HG03103 (cell line): ENCODE measurements at regions not wholly inside any gene's neighbourhood (a gene's known extent, or its start where the extent isn't known, plus 50 kb on each side); places are given as distances from the start of the nearest gene placed in this dataset.

ENCODE experiments used
- ATAC-seq: cut with Tn5 transposase; IDR thresholded peaks from one replicate; pipeline ENCODE4 v1.9.1; 2021; ENCODE audit warnings: low read depth; ENCODE audit not compliant: unreplicated experiment

DNA sequence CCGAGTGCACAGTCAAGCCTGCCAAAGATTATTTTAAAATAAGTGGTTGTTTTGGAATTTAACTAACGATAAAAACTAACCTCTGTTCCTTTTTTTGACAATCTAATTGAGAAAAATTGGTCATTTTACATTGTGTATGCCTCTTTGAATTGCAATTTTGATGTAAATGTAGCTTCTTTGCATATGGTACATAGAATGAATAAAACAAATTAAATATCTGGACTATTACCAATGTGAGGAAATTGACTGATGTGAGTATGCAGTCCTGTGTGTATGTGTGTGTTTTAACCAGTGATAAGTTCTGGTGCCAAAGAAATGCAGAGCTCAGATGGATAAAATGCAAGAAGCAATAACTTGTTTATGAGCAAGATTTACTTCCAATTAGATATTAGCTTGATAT lies 281.3 kb upstream of the ZP4 start:
- ATAC-seq = no peak

DNA sequence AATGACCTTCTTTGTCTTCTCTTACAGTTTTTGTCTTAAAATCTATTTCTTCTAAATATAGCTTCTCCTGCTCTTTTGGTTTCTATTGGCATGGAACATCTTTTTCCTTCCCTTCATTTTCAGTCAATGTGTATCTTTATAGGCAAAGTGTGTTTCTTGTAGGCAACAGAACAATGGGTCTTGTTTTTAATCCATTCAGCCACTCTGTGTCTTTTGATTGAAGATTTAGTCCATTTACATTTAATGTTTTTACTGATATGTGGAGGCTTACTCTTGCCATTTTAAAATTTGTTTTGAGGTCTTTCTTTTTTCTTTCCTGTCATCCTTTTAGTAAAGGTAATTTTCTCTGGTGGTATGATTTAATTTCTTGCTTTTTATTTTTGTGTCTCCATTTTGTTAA lies 271.2 kb upstream of the ZP4 start:
- ATAC-seq = no peak

DNA sequence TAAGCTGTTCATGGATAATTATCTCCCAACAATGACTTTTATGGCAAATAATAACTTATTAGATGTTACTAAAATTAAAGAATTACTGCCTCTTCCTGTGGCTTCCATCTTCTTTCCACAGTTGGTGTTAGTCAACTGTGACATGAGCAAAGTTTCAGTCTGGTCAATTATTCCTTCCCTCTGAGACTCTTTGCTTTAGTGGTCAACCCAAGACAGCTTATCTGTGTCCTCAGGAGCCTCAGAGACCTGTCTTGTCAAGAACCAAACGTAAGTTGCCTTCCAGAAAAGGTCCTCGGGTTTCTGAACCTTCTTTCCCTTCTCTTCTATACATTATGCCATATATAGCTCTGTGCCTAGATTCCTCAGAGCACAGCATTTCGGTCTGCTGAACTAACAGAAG lies 263.2 kb upstream of the ZP4 start:
- ATAC-seq = no peak

DNA sequence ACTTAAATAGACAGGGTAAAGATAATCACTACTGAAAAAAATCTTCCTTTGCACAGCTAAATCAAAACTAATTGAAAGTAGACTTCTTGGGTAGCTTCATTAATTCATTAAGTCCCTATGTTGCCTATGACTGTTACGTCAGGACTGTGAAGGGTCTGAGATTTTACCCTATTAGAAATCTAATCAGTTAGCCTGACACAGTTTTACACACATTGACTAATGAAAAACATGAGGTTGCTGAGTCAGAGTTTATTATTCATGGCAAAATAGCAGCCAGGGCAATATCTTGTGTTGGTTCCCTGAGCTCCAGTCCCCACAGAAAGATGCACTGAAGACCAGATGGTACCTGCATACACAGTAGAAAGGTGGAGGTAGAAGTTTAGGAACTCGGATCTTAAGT lies 262.5 kb upstream of the ZP4 start:
- no peak for ATAC-seq

DNA sequence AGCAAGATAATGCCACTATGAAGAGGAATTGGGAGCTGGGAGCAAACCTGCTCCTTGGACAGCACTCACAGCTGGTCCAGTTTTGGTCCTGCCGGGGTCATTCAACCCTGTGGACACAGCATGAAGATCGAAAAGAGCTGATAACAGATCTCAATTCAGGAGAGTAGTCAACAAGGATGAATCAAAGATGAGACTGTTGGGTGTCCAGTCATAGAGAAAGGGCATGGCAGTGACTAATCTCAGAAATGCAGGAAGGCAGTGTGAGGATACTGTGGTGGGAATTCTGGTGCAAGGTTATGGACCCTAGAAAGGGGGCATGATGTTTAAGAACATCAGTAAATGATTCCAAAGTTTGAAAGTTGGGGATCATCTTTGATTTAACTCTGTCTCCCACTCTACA lies 261.4 kb upstream of the ZP4 start:
- no peak for ATAC-seq

DNA sequence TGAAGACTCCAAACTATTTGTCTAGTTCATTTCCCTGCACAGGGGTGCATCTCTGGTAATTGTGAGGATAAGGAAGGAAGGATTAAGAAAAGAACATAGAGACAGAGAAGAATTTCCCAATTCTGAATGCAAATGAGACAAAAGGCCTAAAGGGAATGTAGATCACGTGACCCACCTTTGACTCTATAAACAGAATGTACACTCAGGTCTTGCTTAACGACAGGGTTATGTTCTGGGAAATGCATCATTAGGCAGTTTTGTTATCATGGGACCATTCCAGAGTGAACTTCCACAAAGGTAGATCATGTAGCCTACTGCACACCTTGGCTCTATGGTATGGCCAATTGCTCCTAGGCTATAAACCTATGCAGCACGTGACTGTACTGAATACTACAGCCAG lies 252.3 kb upstream of the ZP4 start:
- no peak for ATAC-seq

DNA sequence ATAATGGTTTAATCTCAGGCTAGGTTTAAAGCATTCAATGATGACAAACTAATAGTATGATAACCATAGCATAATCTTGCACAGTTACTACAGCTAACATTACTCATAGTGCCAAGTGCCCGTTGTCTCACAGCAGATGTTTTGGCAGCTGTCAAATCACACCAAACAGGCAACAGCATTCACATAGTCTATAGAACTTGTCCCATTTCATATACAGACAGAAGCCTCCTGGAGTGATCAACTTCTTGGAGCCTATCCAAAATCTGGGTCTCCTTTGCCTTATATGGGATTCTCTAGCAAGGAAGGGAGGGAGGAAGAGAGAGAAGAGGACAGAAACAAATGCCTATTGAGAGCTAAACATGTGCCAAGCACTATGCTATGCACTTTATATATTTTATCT lies 250.6 kb upstream of the ZP4 start:
- ATAC-seq = no peak

DNA sequence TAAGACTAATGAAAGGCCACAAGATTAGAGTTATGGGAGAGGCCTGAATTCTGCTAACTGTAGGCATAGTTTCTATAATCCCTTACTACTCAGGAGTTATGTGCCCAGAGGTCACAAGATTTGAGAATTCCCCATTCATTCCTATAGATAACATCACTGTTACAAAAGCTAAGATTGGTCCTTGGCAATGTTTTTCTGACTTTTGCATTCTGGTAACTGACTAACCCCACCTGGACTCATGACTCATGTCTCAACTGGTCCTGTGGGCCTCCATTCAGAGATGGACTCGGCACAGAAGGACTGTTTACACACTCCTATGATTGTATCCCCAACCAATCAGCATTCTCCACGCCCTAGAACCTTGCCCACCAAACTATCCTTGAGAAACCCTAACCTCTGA lies 249.0 kb upstream of the ZP4 start:
- ATAC-seq = no peak

DNA sequence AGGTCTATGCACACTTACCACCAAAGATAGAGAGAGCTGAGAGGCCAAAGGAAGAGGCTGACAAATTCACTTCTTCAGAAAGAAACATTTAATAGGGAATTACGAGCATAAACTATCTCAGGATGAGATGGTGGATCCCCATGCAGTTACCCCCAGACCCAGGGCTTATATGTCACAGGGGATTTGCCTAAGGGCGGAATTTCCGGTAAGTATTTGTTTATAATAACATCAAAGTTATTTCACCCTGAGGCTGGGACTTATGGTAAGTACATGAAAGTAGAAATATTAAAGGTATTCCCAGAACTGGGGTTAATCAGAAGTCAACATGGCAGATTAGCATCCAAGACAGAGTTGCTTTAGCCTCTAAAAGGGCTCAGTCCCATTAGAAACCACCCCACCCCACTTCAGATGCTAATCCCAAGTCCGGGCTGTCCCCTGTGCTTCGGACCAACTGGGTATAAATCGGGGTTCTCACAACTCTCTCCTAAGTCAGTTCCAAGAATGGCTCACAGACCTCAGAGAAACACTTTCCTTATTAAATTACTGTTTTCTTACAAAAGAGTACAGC lies 247.4 kb upstream of the ZP4 start:
- ATAC-seq = no peak

DNA sequence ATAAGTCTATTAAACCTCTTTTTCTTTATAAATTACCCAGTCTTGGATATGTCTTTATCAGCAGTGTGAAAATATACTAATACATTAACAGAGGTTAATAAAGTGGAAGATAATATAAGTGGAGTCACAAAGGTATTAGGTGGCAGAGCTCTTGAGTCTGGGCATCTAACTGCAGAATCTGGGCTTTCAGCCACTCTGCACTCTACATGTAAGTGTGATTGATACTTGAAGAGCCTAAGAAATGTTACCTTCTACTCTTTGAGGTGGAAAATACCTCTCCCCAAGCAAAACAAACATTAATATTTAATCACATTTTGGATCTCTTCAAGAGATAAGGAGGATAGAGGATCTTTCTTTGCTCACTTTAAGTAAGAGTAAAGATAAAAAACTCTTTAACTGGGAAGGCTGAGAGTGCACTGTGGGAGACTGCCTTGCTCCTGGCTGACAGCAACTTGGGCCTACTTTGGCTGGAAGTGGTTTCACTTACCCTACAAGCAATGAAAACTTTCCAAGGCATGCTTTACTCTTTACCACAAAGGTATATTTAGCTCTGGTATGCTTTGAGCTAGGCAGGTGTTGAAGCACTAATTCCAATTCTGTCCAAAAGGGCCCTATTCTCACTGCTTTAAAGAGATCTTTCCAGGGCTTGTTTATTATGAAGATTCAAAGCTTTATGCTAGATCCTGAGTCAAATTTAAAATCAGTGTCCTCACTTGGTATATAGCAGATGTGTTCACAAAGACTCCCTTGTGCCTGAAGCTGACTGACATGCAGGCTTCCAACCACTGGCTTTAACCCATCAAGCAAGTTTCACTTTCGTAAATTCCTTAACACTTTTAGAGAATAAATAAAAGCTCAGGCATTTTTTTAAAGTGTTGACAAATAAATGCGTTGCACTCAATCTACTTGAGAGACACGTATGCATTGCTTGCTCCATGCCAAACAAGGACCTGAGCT lies 245.3 kb upstream of the ZP4 start:
- ATAC-seq = no peak

DNA sequence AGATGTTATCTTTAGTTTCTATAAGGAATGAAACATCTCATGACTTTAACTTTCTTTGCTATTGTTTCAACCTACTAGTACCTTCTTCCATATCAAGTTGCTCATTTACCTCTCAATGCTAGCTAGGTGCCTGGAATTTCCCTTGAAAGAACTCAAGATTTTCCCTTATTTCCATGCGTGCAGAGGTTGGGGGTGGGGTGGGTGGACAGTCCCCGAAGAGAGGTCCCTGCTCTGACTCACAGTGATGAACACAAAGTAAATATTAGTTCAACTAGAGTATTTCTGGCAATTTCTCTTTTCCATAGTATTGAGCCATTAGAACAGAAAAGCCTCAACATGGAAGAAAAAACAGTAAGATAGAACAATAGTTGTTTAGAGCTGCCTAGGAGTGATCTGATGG lies 239.0 kb upstream of the ZP4 start:
- ATAC-seq = no peak

DNA sequence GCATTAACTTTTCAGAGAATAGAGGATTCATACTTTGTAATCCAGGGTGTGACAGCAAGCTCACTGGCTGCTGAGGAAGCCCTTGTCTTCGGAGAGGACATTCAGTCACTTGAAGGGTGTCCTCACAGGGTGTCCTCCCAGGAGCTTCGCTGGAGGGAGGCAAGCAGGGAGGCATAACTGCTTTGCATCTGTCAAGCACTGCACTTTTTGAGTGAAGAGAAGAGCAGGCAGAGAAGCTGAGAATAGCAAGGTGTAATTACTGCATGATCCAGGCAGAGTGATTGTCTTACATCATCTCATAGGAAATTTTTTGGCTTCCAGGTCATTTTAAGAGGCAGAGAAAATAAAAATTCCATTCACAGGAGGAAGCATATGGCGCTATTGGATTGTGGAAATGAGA lies 232.5 kb upstream of the ZP4 start:
- ATAC-seq = no peak

DNA sequence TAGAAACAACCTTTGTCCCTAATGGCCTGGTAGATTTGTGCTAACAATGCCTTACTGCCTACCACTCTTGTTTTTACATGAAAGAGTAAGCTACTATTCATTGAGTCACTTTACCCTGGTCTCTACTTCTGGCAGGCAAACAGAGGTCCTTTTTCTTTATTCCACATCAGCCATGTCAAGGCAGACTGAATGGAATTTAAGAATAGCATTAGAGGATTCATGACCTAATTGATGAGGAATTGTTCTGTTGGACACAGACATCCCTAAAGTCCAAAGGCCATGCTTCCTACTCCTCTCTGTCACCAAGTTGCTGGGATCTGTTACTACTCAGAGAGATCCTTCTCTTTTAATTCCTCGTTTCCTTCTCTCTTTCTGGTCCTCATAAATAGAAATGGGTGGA lies 229.1 kb upstream of the ZP4 start:
- no peak for ATAC-seq

DNA sequence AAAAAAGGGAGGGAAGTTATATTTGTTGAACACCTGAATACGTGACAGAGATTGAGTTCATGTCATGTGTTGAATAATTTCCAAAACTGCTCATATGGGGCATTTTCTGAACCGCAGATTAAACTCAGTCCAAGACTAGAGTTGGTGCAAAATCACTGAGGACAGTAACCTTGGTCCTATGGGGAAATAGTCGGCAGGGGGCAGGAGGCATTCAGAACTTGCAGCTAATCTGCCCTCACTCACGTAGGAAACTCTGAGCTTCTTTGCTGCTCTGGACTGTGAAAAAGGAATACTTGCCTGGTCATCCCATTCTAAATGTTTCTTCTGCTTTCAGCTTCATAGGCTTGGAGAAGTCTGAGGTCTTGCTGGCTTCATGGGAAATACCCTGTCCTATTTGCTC lies 228.3 kb upstream of the ZP4 start:
- no peak for ATAC-seq

DNA sequence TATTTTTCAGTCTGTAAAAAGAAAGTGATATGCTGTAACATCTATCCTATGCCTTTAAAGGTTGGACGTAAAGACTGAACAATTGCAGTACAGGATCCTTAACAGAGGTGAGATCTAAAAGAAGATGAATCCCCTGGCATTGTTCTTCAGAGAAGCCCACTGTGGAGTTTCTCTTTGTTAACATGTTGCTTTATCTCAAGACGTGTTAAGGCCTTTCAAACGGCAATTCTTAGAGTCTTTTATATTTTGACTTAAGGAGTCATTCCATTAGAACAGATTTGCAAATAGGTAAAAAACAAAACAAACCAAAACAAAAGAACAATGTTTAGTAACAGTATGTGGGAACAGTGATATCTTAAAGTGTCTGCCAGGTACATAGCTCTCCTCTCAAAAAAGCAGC lies 225.1 kb upstream of the ZP4 start:
- ATAC-seq = no peak

DNA sequence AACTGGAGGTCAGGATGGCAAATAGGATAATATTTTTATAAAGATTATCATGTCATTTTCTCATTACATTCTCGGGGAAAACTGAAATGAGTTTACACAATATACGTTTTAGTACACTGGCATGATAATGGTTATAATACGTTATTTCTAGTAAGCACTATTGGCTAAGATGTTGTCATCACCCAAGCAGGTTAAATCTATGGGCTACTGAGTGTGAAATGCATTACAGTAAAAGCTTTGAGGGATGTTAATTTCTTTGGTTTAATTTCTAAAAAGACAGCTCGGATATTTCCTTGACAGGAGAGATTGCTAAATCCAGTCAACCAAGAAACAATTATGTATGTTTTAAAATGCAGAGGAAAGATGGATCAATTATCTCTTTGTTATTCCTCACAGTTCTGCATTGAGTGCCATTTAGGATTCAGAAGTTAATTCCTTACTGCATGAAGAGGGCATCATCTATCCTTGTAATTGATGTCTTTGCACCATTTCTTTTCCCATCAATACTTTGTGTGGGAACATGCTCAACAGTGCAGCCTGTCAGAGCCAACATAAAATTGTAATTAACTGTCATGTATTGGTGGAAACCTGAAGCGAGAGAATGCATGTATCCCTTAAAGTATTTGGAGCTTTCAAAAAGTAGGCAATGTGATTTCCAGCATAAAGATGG lies 222.4 kb upstream of the ZP4 start:
- no peak for ATAC-seq

DNA sequence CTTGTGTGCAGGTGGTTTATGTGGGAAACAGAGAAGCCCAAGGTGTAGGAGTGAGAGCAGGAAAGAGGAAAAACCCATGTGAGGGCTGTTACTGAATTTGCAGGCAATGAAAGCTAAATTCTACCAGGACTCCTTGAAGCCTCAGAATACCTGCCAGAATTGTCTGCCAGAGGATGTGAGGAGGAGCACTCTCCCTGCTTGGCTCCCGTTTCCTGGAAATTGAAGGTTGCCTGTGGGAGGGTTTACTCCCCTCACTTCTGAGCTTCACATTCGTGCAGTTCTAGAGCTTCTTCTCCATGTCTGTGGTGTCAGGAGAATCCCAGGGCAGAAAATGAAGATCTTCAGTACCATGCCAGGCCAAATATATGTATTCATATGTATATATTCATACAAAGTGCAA lies 220.8 kb upstream of the ZP4 start:
- no peak for ATAC-seq

DNA sequence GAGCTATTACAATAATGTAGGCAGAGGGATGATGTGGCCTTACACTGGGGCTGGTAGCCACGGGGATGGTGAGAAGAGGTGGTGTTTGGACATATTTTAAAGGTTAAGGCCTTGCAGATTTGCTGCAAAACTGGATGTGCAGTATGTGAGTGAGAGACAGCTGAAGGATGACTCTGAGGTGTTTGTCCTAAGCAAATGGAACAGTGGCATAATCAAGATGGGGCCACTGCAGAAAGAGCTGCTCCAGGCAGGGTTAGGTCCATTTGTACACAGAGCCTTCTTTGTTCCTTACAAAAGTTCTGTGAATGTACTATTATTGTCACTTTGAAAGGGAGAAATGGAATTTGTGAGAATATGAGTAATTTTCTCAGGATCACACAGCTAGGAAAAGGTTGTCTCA lies 220.4 kb upstream of the ZP4 start:
- no peak for ATAC-seq

DNA sequence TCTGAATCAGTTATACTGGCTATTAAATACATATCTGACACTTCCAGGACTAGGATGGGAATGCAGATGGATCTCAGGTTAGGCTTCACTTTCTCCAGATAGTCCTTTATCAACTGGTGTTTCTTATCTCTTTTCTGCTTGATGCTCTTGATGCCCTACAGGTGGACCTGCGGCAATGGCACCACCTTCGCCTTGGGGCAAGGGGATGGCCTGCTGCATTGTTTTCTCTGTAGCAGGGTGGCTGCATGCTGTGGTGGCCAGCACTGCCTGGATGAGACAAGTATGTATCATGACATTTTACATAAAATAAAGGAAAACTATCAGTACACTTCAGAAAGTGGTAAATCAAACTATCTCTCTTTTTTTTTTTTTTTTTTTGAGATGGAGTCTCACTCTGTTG lies 217.7 kb upstream of the ZP4 start:
- no peak for ATAC-seq

DNA sequence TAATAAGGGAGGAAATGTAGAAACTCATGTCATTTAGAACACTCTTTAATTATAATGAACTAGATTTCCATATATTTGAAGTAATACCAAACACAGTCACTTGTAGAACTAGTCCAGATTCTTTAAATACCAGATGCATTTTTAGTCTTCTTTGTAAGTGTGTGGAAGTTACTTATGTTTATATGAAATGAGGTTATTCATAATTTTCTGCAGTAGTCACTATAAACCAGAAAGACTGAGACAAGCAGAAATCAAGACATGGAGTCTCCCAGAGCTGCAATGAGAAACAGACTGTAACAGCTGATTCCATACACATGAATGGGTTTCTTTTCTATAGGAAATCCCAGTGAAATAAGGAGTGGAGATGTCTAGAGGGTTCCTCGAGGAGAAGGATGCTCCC lies 216.6 kb upstream of the ZP4 start:
- ATAC-seq = no peak

DNA sequence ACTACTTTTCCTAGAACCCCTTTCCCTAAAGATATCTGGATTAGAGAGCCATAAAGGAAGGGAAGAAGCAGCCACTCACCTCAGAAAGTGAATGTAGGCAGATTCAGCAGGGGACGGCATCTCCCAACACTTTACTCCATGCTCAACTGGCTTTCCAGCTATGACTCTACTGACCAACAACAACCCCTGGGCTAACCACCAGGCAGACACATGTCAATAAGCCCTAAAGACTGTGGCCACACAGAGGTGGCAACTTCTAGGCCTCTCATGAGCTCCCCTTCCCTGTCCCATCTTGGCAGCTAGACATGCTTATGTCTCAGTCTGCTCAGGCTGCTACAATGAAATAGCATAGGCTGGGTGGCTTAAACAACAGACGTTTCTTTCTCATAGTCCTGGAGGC lies 214.0 kb upstream of the ZP4 start:
- ATAC-seq = no peak

DNA sequence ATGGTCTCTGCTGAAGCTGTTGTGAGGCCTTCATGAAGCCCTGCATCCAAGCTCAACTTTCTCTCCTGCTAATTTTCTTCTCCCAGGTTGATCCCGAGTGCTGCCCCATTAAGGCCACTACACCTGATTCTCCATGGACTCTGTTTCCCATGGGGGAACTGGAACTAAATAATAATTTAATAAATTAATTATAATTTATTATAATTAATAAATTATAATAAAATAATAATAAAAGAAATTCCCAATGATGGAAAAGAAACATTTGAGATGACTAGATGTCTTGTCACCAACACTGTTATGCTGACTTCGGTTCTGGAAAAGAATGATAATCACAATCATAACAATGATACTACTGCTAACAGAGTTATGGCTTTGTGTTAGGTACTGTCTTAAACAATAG lies 211.2 kb upstream of the ZP4 start:
- ATAC-seq = no peak
